Lung (tissue), 11 donors: ENCODE measurements at regions not wholly inside any gene's neighbourhood (a gene's known extent, or its start where the extent isn't known, plus 50 kb on each side); places are given as distances from the start of the nearest gene placed in this dataset.

ENCODE experiments used
- ATAC-seq: fragments of 200-7000 bp; cut with Tn5 transposase; one replicate; pipeline ENCODE4 v1.9.1; 2020; ENCODE audit warnings: moderate number of reproducible peaks; ENCODE audit not compliant: insufficient read depth, low FRiP score
- DNase-seq, 3 donors: peaks; one replicate each; pipeline ENCODE4 v3.0.0-alpha.2; 2013 to 2017
- H3K27ac ChIP-seq, 2 donors: one replicate each; pipeline ENCODE4 v1.5.1; 2013; ENCODE audit warnings: mild to moderate bottlenecking in 2 of 2, moderate library complexity in 2 of 2, control low read depth in 1 of 2, inconsistent platforms in 1 of 2, low read depth in 1 of 2, low read length in 1 of 2
- H3K27me3 ChIP-seq, 3 donors: one replicate each; pipeline ENCODE4 v1.5.1; 2013; ENCODE audit warnings: low read length in 2 of 3; ENCODE audit not compliant: control insufficient read depth in 3 of 3, insufficient read depth in 3 of 3
- H3K36me3 ChIP-seq, 4 donors: one replicate each; pipeline ENCODE4 v1.5.1; 2013; ENCODE audit warnings: low read length in 4 of 4, mild to moderate bottlenecking in 1 of 4, moderate library complexity in 1 of 4; ENCODE audit not compliant: control insufficient read depth in 4 of 4, insufficient read depth in 4 of 4
- H3K4me1 ChIP-seq, 5 donors: one replicate each; pipeline ENCODE4 v1.5.1; 2013; ENCODE audit warnings: low read length in 5 of 5, mild to moderate bottlenecking in 2 of 5, moderate library complexity in 1 of 5; ENCODE audit not compliant: control insufficient read depth in 5 of 5, insufficient read depth in 5 of 5
- H3K4me3 ChIP-seq: one replicate; pipeline ENCODE4 v1.5.1; 2013; ENCODE audit warnings: mild to moderate bottlenecking, control low read depth, moderate library complexity
- H3K9ac ChIP-seq, 2 donors: one replicate each; pipeline ENCODE4 v1.5.1; 2013; ENCODE audit warnings: low read length in 2 of 2, control low read depth in 1 of 2; ENCODE audit not compliant: insufficient read depth in 1 of 2
- H3K9me3 ChIP-seq, 4 donors: one replicate each; pipeline ENCODE4 v1.5.1; 2013; ENCODE audit warnings: low read length in 3 of 4, mild to moderate bottlenecking in 1 of 4, moderate library complexity in 1 of 4; ENCODE audit not compliant: control insufficient read depth in 4 of 4, insufficient read depth in 3 of 4
- WGBS, 2 donors: extraction: QIAGEN DNeasy Blood & Tissue Kit; methylation state at CpG; one replicate each; pipeline ENCODE4 v1.1.7; 2013; 5-methylcytosine and 5-hydroxymethylcytosine counted together
- TF ChIP-seq, protein P1 (sequence below): IDR thresholded peaks from 2 replicates; pipeline ENCODE4 v1.5.1; 2012; ENCODE audit warnings: mild to moderate bottlenecking; ENCODE audit errors: control extremely low read depth, extremely low read depth
- donor health status: control.
- donor health status: control.
- donor health status: Bipolar disorder and iron deficiency.
- donor health status: healthy.
- donor health status: DM: yes; HTN: yes; CAD: no.

DNA sequence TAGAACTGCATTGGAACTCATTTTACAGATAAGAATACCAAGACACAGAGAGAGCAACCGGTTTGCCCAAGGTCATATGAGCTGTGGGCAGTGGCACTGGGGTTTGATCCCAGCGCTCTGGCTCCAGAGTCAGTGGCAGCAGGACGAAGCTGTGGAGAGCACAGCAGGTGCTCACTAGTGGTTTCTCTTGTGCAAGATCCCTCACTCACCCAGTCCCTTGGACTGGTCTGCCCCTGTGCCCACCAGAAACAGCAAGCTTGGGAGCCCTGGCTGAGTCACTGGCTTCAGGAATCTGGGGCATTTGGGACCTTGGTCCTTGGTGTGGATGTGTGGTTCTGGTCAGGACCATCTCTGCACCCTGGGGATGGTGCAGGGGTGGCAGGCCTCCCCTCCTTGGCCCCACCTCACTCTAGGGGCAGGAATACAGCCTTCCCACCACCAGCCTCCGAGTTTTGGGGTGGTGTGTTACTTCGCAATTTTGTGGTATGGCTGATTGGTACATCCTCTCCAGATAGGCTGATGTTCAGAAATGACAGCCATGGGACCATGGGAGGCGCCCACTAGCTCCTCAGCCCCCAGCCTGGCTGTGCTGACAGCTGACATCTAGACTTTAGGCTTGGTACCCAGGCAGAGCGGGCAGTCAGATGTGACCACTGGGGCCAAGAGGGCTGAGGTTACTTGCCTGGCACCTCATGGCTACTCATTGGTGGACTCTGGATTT lies 104.6 kb downstream of the LSM3 start:
- H3K9me3 ChIP-seq: peaks cover 0 to 4% (median 0%) of the 10 kb centered on the region in 4 donors
- no peak for ATAC-seq
- H3K4me3 ChIP-seq: no peak overlapping the region
- no peak overlapping the region for H3K9ac ChIP-seq
- H3K4me1 ChIP-seq: peaks cover 0 to 29% (median 4%) of the 10 kb centered on the region in 5 donors
- TF ChIP-seq, protein P1, sequence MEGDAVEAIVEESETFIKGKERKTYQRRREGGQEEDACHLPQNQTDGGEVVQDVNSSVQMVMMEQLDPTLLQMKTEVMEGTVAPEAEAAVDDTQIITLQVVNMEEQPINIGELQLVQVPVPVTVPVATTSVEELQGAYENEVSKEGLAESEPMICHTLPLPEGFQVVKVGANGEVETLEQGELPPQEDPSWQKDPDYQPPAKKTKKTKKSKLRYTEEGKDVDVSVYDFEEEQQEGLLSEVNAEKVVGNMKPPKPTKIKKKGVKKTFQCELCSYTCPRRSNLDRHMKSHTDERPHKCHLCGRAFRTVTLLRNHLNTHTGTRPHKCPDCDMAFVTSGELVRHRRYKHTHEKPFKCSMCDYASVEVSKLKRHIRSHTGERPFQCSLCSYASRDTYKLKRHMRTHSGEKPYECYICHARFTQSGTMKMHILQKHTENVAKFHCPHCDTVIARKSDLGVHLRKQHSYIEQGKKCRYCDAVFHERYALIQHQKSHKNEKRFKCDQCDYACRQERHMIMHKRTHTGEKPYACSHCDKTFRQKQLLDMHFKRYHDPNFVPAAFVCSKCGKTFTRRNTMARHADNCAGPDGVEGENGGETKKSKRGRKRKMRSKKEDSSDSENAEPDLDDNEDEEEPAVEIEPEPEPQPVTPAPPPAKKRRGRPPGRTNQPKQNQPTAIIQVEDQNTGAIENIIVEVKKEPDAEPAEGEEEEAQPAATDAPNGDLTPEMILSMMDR: no peak
- no peaks in the 10 kb centered on the region for H3K27me3 ChIP-seq
- no peak overlapping the region for H3K27ac ChIP-seq
- DNase-seq: no peak
- no peaks in the 10 kb centered on the region for H3K36me3 ChIP-seq
- 64 to 83% methylated on average over 7 of the region's 7 CpGs for WGBS, 2 donors

DNA sequence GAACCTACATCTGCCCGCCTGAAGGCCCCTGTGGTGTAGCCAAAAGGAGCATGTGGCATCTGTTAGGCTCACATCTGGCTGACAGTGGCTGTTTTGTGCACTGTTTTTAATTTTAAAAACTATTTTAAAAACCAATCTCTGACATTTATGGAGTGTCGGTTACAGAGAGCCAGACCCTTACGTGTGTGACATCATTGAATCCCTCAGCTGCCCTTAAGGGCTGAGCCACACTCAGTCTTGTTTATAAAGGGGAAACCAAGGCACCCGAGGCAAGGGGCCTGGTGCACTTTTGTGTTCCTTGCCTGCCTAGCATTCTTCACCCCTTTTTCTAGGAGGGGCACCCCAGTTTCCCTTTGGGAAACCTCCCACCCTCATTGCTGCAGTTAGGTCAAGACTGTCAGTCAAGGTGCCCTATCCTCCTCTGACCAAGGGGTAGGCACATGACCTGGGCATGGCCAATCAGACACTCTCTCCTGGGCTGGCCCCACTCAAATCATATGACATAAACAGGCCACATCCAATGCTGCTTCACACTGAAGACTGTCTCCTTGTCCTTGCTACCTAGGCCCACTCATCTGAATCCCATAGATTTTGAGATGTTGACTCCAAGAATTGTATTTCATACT lies 105.3 kb downstream of the LSM3 start:
- Histone ChIP-seq H3K9ac (no peak overlapping the region), H3K36me3 (no peaks in the 10 kb centered on the region), H3K9me3 (peaks cover 0 to 4% (median 0%) of the 10 kb centered on the region in 4 donors), H3K4me3 (no peak overlapping the region), H3K27me3 (no peaks in the 10 kb centered on the region), H3K27ac (no peak overlapping the region), H3K4me1 (peaks cover 0 to 29% (median 4%) of the 10 kb centered on the region in 5 donors)
- no peak for ATAC-seq
- WGBS, 2 donors: 76 to 97% methylated on average over 4 of the region's 4 CpGs
- DNase-seq: peak; percentile 79 to 93 (median 89)
- TF ChIP-seq, protein P1: no peak

DNA sequence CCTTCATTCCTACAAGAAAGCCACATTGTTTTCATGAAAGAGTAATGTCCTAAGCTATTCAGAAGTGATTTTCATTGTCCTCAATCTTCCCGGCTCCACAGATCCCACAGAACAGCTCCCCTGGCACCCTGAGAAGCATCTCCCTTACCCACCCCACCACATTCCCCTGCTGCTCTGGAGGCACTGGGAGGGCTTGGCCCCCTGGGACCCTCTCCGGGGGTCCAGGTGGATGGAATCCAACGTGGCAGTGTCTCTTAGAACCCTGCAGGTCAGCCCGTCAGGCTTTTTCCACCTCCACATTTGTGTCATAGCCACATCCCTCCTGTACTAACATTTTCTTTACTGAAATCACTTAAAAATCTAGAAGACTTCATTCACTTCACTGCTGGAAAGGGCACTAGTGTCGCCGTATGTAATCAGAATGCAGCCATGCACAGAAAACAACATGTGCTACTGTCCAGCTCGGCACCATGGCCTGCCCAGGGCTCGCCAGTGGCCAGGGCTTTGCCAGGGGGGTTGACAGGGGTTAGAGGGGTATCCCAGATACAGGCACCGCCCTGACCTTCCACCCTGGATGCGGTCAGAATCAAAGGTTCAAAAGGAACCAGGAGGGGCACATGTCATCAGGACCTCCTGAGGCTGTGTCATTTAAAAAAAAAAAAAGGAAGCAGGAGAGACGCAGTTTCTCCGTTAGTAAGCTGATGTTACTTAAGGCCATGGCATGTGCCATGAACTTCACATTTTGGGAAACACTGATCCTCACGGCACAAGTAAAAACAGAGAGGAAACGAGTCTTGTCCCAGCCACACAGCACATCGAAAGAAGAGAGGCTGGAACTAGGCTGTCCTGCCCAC lies 106.3 kb downstream of the LSM3 start:
- Histone ChIP-seq H3K9me3 (peaks cover 0 to 4% (median 0%) of the 10 kb centered on the region in 4 donors), H3K4me3 (no peak overlapping the region), H3K4me1 (peaks cover 0 to 29% (median 4%) of the 10 kb centered on the region in 5 donors), H3K27me3 (no peaks in the 10 kb centered on the region), H3K9ac (no peak overlapping the region), H3K27ac (no peak overlapping the region), H3K36me3 (no peaks in the 10 kb centered on the region)
- 69 to 79% methylated on average over 15 of the region's 15 CpGs for WGBS, 2 donors
- ATAC-seq (no peak), DNase-seq (no peak)
- TF ChIP-seq, protein P1: no peak
